Mesothelial cell of epicardium (in vitro differentiated cells): ENCODE measurements at regions not wholly inside any gene's neighbourhood (a gene's known extent, or its start where the extent isn't known, plus 50 kb on each side); places are given as distances from the start of the nearest gene placed in this dataset.
"Not testable (repeated sequence)": the region's sequence is repeated elsewhere in the genome, so short reads cannot be mapped to it uniquely, and the experiment has no call there.

ENCODE experiments used
- DNase-seq, 2 experiments: peaks; one replicate each; pipeline ENCODE4 v3.0.0; 2021; ENCODE audit warnings: low spot score in 2 of 2; ENCODE audit not compliant: unreplicated experiment in 2 of 2
- H3K27ac Mint-ChIP-seq: 2 replicates; pipeline ENCODE4 v1.8.0; 2021; ENCODE audit warnings: mixed read lengths
- H3K27me3 Mint-ChIP-seq: 2 replicates; pipeline ENCODE4 v1.8.0; 2021; ENCODE audit warnings: low read depth, mixed read lengths
- H3K36me3 Mint-ChIP-seq: 2 replicates; pipeline ENCODE4 v1.8.0; 2021; ENCODE audit warnings: mixed read lengths
- H3K4me1 Mint-ChIP-seq: 2 replicates; pipeline ENCODE4 v1.8.0; 2021; ENCODE audit warnings: mixed read lengths
- H3K4me3 Mint-ChIP-seq: 2 replicates; pipeline ENCODE4 v1.8.0; 2021; ENCODE audit warnings: mild to moderate bottlenecking, moderate library complexity, mixed read lengths
- H3K9me3 Mint-ChIP-seq: 2 replicates; pipeline ENCODE4 v1.8.0; 2021; ENCODE audit warnings: mixed read lengths
- CTCF ChIP-seq: fragments of 200-600 bp; sonication (generic); IDR thresholded peaks from one replicate; pipeline ENCODE4 v1.5.0; 2021; ENCODE audit warnings: antibody characterized with exemption; ENCODE audit not compliant: unreplicated experiment

DNA sequence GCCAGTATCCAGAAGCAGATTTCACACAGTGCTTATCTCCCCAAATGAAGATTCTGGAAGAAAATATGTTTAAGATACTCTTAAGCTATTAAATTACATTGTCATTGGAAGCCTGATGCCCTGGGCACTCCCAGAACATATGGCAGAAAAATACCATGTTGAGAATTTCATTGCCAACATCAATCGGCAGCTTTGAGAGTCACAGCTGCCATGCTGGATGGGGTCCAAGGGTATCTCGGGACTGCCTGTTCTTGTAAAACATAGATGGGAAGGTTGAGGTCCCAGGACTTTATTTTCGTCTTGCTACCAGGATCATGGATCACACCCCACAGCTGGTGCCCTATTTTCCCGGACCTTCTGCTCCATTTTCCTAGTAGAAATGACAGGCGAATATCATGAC lies 632.5 kb downstream of the SUCLG1 start:
- no peak for DNase-seq
- no peaks in the 10 kb centered on the region for H3K36me3 Mint-ChIP-seq
- H3K27ac Mint-ChIP-seq, result no peak overlapping the region
- H3K4me1 Mint-ChIP-seq, result no peaks in the 10 kb centered on the region
- H3K27me3 Mint-ChIP-seq, result no peaks in the 10 kb centered on the region
- TF ChIP-seq CTCF, result no peak
- H3K4me3 Mint-ChIP-seq, result no peak overlapping the region
- peaks cover 8% of the 10 kb centered on the region for H3K9me3 Mint-ChIP-seq

DNA sequence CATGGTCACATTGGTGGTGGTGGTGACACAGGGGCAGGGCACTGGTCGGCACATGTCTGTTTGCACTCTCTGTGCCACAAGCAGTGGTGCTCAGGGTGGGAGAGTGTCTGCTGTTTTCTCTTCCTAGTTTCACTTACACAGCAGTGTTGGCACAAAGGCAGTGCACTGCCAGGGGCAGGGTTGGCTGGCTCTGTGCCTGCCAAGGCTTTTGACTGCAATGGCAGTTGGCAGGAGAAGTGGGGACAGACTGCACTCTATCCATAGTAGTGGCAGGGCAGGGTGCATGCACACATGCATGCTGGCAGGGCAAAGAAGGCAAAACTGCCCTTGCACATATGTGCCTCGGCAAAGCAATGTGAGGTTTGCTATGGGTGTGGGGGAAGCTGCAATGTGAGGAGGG lies 635.9 kb downstream of the SUCLG1 start:
- Mint-ChIP-seq H3K27me3 (no peaks in the 10 kb centered on the region), H3K27ac (no peak overlapping the region), H3K4me3 (no peak overlapping the region), H3K36me3 (no peaks in the 10 kb centered on the region), H3K9me3 (peaks cover 8% of the 10 kb centered on the region), H3K4me1 (no peaks in the 10 kb centered on the region)
- no peak for TF ChIP-seq CTCF
- no peak for DNase-seq

- H3K36me3 Mint-ChIP-seq, result no peaks in the 10 kb centered on the region
- no peak overlapping the region for H3K4me3 Mint-ChIP-seq
- peaks cover 8% of the 10 kb centered on the region for H3K9me3 Mint-ChIP-seq
- no peaks in the 10 kb centered on the region for H3K4me1 Mint-ChIP-seq
- no peak for DNase-seq
- TF ChIP-seq CTCF, result no peak
- no peak overlapping the region for H3K27ac Mint-ChIP-seq
- H3K27me3 Mint-ChIP-seq, result no peaks in the 10 kb centered on the region
These were observed 641.6 kb downstream of the SUCLG1 start for GRCh38 chr2:83817511-83817910.

GRCh38 chr2:83808878-83809277 lies 650.2 kb downstream of the SUCLG1 start:
- no peak overlapping the region for H3K4me3 Mint-ChIP-seq
- TF ChIP-seq CTCF, result no peak
- no peak overlapping the region for H3K27ac Mint-ChIP-seq

GRCh38 chr2:83802604-83803003 lies 656.5 kb downstream of the SUCLG1 start:
- Mint-ChIP-seq H3K36me3 (no peaks in the 10 kb centered on the region), H3K9me3 (peaks cover 3% of the 10 kb centered on the region), H3K27ac (no peak overlapping the region), H3K27me3 (no peaks in the 10 kb centered on the region), H3K4me3 (no peak overlapping the region), H3K4me1 (no peaks in the 10 kb centered on the region)
- DNase-seq, result no peak
- TF ChIP-seq CTCF, result no peak

More at GRCh38 chr2:83808878-83809277, 650.2 kb downstream of the SUCLG1 start:
- Mint-ChIP-seq H3K4me1 (no peaks in the 10 kb centered on the region), H3K9me3 (peaks cover 6% of the 10 kb centered on the region), H3K36me3 (no peaks in the 10 kb centered on the region), H3K27me3 (no peaks in the 10 kb centered on the region)
- no peak for DNase-seq

- H3K27me3 Mint-ChIP-seq, result no peaks in the 10 kb centered on the region
- DNase-seq, result no peak
- H3K36me3 Mint-ChIP-seq, result no peaks in the 10 kb centered on the region
- H3K4me3 Mint-ChIP-seq, result no peak overlapping the region
- H3K9me3 Mint-ChIP-seq, result no peaks in the 10 kb centered on the region
- H3K4me1 Mint-ChIP-seq, result no peaks in the 10 kb centered on the region
- no peak for TF ChIP-seq CTCF
- no peak overlapping the region for H3K27ac Mint-ChIP-seq
These were observed 663.3 kb downstream of the SUCLG1 start for GRCh38 chr2:83795777-83796176.

DNA sequence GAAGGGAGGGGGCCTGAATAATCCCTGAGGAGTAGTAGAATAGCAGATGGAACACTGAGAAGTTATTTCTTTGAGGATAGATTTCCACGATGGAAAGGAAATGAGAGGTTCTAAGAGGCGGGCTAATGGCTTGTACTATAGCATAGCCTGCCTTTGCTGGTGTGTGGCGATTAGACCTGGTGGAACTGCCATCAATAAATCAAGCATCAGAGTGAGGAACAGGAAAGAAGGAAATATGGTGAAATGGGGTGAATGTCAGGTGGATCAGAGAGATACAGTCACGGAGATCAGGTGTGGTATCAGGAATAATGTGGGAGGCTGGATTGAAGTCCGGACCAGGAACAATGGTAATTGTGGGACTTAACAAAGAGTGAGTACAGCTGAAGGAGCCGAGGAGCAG lies 668.6 kb downstream of the SUCLG1 start:
- DNase-seq, H3K36me3 Mint-ChIP-seq, H3K27ac Mint-ChIP-seq, H3K4me1 Mint-ChIP-seq, H3K4me3 Mint-ChIP-seq, H3K9me3 Mint-ChIP-seq, H3K27me3 Mint-ChIP-seq: not testable (repeated sequence)

GRCh38 chr2:83789674-83790073 lies 669.4 kb downstream of the SUCLG1 start:
- H3K4me3 Mint-ChIP-seq, H3K27me3 Mint-ChIP-seq, H3K36me3 Mint-ChIP-seq, H3K27ac Mint-ChIP-seq, DNase-seq, H3K9me3 Mint-ChIP-seq, H3K4me1 Mint-ChIP-seq: not testable (repeated sequence)
